ENCODE measurements at regions not wholly inside any gene's neighbourhood (a gene's known extent, or its start where the extent isn't known, plus 50 kb on each side); places are given as distances from the start of the nearest gene placed in this dataset.

DNA sequence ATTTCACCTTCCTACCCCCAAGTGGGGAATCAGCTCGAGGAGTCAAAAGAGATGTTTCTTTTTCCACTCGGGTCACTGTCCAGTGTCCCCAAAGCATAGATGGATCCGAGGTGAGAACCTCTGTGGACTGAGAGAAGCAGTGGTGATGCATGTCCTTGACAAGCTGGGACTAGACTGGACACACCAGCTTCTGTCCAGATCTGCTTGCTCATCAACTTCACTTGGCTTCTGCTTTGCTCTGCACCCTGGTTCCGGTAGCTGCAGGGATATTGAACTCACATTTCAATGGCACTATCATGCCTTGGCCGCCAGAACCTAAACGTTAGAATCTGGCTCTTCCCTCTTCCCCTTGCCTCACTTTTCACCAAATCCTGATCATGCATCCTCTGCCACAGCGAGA lies 50.3 kb upstream of the CXCL12 start:
- DNase-seq, result no peak

DNA sequence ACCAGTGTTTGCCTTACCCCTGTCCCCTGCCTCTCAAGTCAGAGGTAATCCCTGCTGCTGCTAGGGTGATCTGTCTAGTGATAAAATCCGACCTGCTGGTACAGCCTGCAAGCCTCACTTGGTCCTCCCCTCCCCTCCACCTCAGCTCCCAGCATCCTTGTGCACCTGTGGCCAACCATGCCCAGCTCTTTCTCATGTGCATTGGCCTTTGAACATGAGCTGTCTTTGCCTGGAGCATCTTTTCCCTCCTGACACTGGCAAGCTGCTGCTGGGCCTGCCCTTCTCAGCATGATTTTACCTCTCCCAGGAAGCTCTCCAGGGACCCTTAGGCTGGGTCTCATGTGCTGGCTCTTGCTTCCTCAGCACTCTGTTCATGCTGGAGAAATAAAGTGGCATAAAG lies 51.3 kb upstream of the CXCL12 start:
- no peak for DNase-seq

DNA sequence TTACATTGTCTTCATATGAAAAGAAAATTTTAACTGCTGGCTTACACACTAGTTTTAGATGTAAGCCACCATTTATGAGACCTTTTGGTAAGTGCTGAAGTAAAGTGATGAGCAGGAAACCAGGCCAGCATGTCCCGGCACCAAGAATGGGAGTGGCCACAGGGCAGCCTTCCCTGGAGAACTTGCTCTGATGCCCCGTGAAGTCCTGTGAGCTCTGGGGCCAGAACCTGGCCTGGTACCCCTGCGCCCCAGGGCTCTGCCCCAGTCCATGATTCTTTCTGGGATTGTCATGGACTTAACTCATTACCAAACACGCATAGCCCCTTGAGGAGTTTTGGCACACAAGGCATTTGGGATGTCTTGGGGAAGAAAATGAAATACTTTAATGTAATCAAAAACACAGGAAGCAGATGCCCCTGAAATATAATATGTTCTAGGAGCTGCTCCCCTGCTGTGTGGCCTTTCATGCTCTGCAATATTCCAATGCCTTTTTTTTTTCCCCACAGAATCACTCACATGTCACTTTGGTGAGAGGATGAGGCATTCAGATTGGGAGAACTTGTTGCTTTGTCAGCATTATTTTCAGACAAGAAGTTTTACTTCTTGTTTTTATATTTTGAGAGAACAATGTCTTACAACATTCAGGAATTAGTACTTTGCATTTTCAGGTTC lies 53.1 kb upstream of the CXCL12 start:
- no peak for DNase-seq

DNA sequence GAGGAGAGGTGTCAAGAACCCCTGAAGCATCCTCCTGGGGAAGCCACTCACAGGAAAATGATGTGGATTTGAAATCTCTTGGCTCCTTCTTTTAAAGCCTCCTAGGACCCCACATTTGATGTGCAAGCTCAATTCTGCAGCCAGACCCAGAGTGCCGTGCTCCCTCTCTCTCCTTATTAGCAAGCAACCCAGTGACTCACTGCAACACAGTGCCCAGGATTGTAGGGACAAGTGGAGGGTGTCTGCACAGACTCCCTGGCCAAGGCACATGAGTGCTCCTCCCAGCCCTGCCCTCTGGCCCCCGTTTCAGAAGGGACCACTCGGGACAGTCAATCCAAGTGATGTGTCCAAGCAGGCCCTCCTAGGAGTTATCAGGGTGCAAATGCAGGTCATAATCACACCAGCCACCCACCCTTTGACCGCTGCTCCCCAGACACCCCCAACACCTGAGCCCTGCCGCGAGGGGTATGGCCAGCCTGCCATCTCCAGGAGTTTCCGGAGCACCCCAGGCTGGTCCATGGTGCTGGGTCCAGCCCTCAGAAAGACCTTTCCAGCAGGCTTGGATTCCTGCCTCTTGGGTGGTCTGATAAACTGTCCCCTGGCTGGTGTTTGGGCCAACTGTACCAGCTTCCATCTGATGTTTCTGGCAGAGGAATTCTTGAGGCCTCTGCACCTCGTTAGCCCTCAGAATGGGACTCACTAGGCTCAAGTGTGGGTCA lies 54.5 kb upstream of the CXCL12 start:
- no peak for DNase-seq

DNA sequence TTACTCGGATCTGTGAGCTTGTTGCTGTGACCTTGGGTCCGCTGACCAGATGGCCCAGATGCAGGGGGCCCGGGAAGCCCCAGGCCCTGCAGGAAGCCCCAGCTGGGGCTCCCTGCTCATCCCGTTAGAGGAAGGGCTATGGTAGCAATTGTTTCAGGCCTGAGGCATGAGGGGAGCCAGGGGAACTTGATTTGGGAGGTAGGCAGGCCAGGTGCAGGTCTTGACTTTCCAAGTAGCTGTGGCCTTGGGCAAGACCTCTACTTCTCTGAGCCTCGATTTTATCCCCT lies 55.0 kb upstream of the CXCL12 start:
- no peak for DNase-seq

DNA sequence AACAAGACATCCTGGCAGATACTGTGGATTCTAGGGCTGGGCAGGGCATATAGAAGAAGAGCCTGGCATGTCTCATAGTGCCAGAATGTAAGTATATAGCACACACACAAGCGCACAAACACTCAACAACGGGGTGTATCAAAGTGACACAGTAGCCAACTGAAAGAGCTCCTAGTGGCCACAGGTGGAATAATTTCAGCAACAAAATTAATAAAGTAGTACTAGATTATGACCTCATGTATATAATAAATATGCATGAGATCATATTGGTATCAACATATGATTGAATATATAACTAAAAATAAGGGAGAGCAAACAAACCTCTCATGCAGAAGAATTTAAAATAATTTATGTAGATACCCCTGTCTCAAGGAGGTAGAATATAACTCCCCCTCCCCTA lies 72.4 kb upstream of the CXCL12 start:
- DNase-seq, result no peak

DNA sequence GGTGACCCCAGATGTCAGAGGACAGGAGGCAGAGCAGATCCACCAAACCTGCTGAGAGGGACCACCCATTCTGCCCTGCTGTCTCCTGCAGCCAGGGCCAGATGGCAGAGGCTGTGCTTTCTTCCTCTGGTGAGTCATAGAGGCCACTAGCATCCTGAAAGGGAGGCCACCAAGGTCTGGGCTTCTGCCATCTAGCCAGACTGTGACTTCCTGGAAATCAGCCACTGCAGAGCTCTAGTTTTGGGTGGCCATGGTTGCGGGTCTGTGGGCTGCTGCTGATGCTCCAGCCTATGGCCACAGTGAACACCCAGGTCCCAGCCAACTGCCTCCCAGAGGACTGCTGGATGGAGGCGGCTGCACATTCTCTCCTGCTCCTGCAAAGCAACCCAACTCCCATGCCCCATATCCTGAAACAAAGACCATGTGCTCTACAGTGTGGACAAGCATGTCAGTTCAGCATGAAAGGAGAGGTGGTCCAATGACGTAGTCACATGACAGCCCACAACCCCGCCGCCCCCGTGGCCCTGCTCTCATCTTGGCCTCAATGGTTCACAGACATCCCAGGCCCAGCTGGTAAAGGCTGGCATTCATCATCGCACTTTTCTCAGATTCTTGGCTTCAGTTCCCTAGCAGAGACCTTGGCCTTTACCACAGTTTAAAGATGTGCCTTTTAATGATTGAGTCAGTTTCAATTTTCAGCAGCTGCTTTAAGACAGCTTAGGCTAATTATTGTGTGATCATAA lies 73.9 kb upstream of the CXCL12 start:
- no peak for DNase-seq

DNA sequence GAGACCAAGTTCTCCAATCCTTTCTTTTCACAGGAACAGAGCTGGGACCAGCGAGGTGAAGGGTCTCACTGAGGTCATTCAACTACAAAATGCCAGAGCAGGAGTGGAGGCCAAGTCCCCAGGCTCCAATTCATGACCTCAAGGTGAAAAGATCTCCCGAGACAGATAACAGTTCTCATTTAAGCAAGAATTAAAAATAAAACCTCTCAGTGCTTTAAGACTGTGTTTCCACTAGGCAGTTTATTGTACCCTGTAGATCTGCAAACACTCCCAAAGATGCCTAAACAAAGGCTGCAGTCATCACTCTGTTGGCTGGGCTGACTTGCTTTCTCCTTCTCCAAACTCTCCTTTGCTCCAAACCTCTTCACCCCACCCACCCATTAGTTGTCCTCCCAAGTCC lies 74.8 kb upstream of the CXCL12 start:
- no peak for DNase-seq

DNA sequence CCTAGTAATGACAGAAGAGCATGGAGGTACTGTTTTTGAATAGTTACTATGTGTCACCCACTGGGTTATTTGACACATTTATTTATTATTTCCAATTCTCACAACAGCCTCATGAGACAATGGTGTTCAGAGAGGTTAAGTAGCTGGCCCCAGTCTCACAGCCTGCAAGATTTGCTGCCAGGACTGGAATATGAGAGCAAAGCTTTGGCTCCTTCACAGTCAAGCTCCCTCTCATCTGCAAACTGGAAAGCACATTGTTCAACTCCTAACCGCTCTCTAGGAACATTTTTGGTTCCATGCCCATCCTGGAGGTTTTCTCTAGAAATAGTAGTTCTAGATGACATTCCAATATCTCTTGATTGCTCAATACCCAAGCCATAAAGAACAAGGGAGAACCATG lies 75.5 kb upstream of the CXCL12 start:
- DNase-seq, result no peak

DNA sequence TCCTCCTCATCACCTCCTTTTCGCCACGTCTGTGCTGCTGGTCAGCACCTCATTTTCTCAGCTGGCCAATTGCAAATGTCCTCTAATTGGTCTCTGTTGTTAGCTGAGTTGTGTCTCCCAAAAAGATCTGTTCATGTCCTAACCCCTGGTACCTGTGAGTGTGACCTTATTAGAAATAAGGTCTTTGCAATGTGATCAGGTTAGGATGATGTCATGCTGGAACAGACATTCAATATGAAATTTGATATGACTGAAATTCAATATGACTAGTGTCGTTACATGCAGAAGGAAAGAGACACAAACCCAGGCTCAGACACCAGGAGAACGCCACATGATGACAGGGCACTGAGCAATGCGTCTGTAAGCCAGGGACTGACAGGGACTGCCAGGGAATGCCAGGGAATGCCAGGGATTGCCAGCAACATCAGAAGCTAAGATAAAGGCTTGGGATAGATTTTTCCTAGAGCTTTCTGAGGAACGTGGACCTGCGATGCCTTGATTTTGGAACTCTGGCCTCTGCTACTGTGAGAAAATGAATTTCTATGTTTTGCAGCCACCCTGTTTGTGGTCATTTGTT lies 77.5 kb upstream of the CXCL12 start:
- DNase-seq, result no peak

DNA sequence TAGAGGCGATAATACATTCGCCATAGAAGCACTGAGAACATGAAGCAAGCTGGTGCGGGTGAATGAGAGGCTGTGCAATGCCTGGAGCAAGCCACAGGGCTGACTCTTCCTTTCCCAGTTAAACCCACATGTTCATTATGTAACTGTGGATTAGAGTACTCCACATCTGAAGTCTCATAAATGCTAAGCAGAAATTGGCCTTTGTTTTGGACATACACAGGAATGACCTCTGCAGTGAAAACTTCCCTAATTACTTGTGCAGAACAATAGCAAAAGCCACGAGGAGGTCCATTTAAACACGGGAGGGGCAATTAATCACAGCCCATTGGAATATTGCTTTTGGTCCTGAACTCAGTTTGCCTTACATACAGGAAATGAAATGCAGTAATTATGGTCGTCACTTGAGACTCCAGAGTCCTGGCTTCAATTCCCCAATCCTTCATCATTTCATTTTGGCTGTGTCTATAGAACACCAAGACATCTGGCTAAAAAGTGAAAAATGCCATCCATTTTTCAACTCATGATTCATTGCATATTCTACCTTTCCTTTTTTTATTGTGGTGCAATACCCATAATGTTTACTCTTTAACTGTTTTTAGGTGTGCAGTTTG lies 78.7 kb upstream of the CXCL12 start:
- DNase-seq, result no peak

DNA sequence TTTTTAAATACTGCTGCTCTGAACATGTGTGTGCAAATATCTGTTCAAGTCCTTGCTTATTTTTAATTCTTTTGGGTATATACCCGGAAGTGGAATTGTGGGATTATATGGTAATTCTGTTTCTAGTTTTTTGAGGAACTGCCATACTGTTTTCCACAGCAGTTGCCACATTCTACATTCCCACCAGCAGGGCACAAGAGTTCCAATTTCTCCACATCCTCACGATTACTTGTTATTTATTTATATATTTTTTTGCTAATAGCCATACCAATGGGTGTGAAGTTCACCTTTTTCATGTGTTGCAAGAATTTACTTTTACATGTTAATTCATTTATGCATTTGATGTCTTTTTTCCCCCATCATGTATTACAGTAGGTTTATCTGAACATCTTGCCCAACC lies 79.6 kb upstream of the CXCL12 start:
- no peak for DNase-seq

DNA sequence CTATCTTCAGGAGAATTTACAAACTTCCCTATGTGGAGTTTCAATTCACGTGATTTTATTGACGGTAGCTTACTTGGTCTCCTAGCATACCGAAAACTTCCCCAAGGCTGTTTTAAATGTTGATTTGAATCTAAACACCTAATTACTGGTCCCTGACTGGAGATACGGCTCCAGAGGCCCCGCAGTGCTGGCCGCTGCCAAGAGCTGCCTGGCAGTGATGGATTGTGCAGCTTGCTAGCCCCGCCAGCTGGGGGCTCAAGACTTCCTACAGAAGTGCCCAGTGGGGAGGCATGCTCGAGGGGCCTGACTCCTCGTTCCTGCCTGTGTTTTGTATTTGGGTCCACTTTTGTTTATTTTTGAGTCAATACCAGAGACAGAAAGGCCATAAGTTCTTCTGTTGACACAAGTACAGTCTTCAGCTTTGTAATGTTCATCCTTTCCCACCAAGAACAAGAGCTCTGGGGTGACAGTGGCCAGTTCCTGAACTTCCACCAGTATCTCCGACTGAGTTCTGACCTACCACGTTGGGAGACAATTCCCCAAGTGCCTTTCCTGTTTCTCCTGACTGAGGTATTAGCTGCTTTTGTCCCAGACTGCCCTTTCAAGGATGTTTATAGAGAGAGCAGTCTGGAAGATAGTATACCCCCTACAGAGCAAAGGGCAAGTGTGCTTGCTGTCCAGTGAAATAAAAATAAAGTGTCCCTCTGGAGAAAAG lies 80.7 kb upstream of the CXCL12 start:
- no peak for DNase-seq

DNA sequence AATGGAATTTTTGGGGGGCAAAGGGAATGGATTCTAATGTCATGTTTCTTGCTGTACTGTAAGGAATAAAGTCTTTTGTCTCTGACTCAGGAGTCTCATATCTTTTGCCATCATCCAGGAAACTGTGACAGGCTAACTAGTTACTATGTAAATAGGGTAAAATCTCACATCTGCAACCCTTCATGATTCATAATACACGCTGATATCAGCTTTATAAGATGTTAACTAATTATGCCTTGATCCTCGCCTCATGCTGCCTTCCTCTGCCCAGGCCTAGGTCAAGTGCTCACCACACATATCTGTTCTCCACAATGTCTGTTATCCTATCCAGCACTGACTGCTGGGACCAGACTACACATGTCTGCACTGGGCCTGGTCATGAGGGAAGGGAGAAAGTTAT lies 81.3 kb upstream of the CXCL12 start:
- DNase-seq, result no peak

DNA sequence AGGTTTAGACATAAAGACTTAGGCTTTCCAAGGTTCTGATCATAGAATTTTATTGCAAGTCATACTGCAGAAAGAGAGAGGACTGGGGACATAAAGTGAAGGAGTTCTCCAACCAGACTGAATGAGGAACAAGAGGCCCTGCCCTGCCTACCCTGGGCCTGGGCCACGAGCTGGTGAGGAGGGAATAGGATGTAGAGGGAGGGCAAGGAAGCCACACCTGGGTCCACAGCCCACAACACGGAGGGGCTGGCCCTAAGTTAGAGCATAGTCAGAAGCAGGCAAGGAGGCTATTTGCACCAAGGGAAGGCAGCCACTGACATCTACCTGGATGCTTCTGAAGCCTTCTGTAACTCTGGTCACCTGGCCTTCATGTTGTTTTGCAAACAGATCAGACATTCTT lies 82.2 kb upstream of the CXCL12 start:
- DNase-seq, result no peak

DNA sequence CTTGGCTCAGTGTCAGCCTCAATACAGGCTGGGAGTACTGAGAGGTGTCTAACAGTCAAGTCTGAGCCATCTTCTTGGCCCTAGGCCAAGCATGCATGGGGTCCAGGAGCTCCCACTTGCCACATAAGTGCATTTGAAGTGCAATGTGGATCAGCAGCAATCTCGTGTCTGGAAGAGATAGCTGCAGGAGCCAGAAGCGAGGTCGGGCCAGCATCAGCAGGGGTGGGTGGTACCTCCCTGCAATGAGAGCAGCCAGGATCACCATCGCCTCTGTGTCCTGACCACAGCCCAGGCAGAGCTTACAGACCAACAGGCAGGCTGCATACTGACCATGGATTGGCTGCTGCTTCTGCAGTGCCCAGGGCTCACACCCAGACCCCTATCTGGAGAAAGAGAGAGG lies 83.0 kb upstream of the CXCL12 start:
- DNase-seq, result no peak

DNA sequence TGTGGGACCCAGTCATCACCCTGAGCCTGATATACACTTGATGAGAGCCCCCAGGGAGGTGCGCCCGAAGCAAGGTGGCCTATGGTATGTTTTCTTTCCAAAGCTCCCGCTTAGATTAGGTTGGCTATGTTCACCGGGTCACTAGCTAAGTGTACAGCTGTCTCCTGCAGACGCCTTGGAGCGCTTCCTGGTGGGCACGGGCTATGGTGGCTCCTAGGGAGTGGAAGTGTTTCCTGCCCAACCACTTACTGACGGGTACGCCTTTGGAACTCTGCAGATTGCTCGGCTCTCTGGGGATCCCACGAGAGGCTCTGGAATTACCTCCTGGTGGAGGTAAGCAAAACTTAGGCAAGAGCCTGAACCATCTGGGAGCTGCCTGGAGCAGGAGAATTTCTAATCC lies 83.6 kb upstream of the CXCL12 start:
- no peak for DNase-seq

DNA sequence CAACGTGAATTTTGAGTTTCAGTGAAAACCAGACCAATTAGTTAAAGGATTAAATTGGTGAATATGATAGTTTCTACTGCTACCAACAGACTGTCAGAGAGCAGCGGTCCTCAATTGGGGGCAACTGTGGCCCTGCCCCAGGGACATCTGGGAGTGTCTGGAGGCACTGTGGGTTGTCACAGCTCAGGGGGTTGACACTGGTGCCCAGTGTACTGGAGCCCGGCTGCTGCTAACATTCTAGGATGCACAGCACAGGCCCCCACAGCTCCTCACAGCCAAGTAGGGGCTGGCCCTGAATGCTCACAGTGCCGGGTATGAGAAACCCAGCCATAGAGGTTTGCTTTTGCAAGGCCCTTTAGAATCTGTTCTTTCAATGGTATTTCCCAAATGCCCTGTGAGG lies 84.1 kb upstream of the CXCL12 start:
- no peak for DNase-seq

DNA sequence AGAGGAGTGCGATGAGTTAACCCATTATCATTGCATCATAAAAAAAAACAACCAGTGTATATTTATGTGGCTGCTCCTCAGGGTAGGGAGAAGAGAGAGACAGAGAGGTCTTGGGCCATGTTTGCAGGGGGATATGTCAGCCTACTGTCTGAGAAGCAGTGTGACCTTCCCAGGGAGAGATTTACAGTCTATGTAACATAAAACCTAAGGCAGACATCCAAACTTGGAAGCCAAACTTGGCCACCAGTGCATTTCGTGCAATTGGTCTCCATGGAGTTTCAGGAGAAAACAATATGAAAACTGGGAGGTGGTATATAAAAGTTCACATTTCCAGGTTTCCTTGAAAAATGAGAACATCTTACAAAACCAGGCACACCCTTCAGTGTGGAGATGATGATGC lies 85.9 kb upstream of the CXCL12 start:
- no peak for DNase-seq

DNA sequence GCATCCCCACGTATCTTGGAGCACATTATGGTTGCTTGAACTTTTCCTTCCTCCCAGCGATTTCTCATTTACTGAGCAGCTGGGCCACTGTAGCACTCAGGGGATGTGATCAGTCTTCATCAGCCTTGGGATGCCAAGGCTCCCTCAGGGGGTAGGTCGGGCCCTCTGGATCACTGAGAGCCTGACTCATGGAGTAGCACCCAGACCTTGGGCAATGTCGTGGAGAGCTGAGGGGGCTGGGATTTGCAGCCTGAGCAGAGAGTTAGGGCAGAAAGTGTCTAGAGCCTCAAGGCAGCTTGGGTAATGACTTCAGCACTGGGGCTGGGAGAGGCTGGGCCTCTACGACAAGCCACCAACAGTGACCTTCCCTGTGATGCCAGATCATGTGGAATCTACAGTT lies 86.5 kb upstream of the CXCL12 start:
- DNase-seq, result no peak

DNA sequence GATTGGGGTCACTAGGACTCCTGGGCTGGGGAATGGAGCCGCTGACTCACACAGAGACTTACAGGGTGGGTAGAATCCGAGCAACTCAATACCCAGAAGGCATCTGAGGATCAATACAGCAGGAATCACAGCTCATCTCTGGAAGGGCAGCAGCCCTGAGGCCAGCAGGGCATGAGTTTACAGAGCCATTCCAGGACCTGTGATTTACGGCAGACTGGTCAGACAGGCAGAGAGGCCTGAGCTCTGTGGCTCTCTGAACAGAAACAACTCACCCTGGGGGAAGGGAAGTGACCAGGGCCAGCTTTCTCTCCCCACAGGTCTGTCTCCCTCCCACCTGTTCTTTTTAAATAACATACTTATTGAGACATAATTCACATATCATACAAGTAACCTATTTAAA lies 88.2 kb upstream of the CXCL12 start:
- DNase-seq, result no peak

DNA sequence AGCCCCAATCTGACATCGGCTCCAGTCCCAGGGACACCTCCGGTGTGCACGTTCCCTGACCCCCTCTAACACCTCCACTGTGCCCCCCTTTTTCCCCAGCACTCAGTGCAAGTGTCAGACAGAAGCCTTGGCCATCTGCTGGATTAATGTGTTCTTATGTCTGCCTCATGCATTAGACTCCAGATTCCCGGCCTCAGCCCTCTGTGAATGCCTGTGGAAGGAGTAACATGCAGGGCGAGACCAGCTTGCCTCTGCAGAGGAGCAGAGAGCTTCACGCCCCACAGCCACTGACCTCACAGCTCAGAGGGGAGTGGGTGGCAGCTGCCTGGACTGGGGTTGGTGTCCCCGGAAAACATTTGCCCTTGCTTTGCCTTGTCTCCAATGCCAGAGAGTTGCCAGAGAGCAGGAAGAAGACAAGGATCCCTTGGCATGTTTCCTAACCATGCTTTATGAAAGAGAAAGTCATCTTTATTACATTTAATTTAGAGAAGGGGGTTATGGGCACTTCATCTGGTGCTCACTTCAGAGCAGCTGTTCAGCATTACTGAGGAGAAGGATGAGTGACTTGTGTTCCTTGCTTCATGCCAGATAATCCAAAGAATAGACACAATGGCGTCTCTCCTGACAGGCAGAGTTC lies 91.6 kb upstream of the CXCL12 start:
- DNase-seq, result no peak
